BE2C (cell line): ENCODE measurements at regions not wholly inside any gene's neighbourhood (a gene's known extent, or its start where the extent isn't known, plus 50 kb on each side); places are given as distances from the start of the nearest gene placed in this dataset.

ENCODE experiments used
- DNase-seq: peaks from one replicate; pipeline ENCODE4 v3.0.0-alpha.2; 2020
- H3K27me3 ChIP-seq: fragments of 250-450 bp; sonication (Bioruptor Pico); 2 replicates; pipeline ENCODE4 v1.5.1; 2020; ENCODE audit warnings: mild to moderate bottlenecking
- H3K36me3 ChIP-seq: fragments of 250-450 bp; sonication (Bioruptor Pico); 2 replicates; pipeline ENCODE4 v1.5.1; 2020; ENCODE audit warnings: mild to moderate bottlenecking
- H3K4me1 ChIP-seq: fragments of 250-450 bp; sonication (Bioruptor Pico); 2 replicates; pipeline ENCODE4 v1.5.1; 2020
- H3K4me3 ChIP-seq: 2 replicates; pipeline ENCODE4 v1.5.1; 2011; ENCODE audit warnings: low read depth, low read length
- H3K9me3 ChIP-seq: fragments of 250-450 bp; sonication (Bioruptor Pico); 2 replicates; pipeline ENCODE4 v1.5.1; 2020
- TF ChIP-seq, protein P1 (sequence below): IDR thresholded peaks from 2 replicates; pipeline ENCODE4 v1.5.1; 2012; ENCODE audit warnings: mild to moderate bottlenecking, low read depth, low read length

- H3K27me3 ChIP-seq: 0 out of 2 replicates have a peak, but pooled peaks cover 4% of the 10 kb centered on the region
- H3K4me1 ChIP-seq: no peaks in the 10 kb centered on the region
- TF ChIP-seq, protein P1, sequence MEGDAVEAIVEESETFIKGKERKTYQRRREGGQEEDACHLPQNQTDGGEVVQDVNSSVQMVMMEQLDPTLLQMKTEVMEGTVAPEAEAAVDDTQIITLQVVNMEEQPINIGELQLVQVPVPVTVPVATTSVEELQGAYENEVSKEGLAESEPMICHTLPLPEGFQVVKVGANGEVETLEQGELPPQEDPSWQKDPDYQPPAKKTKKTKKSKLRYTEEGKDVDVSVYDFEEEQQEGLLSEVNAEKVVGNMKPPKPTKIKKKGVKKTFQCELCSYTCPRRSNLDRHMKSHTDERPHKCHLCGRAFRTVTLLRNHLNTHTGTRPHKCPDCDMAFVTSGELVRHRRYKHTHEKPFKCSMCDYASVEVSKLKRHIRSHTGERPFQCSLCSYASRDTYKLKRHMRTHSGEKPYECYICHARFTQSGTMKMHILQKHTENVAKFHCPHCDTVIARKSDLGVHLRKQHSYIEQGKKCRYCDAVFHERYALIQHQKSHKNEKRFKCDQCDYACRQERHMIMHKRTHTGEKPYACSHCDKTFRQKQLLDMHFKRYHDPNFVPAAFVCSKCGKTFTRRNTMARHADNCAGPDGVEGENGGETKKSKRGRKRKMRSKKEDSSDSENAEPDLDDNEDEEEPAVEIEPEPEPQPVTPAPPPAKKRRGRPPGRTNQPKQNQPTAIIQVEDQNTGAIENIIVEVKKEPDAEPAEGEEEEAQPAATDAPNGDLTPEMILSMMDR: no peak
- H3K4me3 ChIP-seq: no peak overlapping the region
- no peaks in the 10 kb centered on the region for H3K9me3 ChIP-seq
- no peak for DNase-seq
- H3K36me3 ChIP-seq: no peaks in the 10 kb centered on the region
Measured at GRCh38 chr13:40070357-40070756, 414.9 kb downstream of the COG6 start.

DNA sequence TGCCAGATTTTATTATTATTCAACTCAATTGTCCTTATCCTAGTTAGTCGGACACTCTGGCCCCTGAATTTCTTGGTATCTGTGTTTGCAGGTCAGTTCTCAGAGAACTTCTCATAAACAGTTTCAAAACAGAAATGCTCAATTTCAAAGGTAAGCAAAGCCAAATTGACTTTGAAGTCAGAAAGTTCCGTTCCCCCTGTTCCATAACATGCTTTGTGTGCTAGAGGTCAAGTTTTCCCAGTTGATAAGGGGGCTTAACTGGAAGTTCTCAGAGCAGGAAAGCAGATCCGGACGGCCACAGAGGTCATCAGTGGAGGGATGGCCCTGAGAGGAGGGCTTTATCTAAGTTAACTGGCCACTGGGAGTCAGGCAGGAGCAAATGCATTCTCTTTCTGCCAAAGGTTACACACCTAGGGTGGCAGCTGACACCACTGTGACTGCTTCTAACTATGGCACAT lies 417.2 kb downstream of the COG6 start:
- Histone ChIP-seq H3K4me3 (no peak overlapping the region), H3K36me3 (no peaks in the 10 kb centered on the region)

DNA sequence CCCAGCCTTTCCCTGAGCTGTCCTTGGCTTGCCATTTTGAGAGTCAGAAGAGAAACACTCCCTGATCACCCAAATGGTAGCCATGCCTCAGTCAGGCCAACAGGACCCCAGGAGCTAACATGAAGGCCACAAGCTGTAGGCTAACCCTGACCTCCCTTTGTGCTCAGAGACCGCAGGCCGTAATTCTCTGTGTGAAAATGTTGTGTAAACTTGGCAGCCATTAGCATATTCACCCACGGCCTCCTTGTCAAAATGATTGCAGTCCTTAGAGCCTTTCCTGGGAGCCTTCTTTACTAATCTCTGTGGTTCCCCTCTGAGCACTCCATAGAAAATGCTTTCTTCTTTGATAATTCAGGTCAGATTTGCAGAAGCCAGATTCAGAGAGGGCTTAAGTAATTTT lies 418.9 kb downstream of the COG6 start:
- Histone ChIP-seq H3K4me1 (no peaks in the 10 kb centered on the region), H3K36me3 (no peaks in the 10 kb centered on the region), H3K9me3 (no peaks in the 10 kb centered on the region), H3K27me3 (0 out of 2 replicates have a peak, but pooled peaks cover 4% of the 10 kb centered on the region), H3K4me3 (no peak overlapping the region)
- TF ChIP-seq, protein P1: no peak
- DNase-seq: no peak

More for the DNA sequence above, 417.2 kb downstream of the COG6 start:
- no peaks in the 10 kb centered on the region for H3K4me1 ChIP-seq
- DNase-seq: no peak
- TF ChIP-seq, protein P1: no peak
- H3K27me3 ChIP-seq: 0 out of 2 replicates have a peak, but pooled peaks cover 4% of the 10 kb centered on the region
- H3K9me3 ChIP-seq: no peaks in the 10 kb centered on the region

GRCh38 chr13:40075281-40075680 lies 419.8 kb downstream of the COG6 start:
- H3K27me3 ChIP-seq: 0 out of 2 replicates have a peak, but pooled peaks cover 4% of the 10 kb centered on the region
- no peak for DNase-seq
- TF ChIP-seq, protein P1: no peak
- H3K4me3 ChIP-seq: no peak overlapping the region
- no peaks in the 10 kb centered on the region for H3K4me1 ChIP-seq
- H3K36me3 ChIP-seq: no peaks in the 10 kb centered on the region
- no peaks in the 10 kb centered on the region for H3K9me3 ChIP-seq

DNA sequence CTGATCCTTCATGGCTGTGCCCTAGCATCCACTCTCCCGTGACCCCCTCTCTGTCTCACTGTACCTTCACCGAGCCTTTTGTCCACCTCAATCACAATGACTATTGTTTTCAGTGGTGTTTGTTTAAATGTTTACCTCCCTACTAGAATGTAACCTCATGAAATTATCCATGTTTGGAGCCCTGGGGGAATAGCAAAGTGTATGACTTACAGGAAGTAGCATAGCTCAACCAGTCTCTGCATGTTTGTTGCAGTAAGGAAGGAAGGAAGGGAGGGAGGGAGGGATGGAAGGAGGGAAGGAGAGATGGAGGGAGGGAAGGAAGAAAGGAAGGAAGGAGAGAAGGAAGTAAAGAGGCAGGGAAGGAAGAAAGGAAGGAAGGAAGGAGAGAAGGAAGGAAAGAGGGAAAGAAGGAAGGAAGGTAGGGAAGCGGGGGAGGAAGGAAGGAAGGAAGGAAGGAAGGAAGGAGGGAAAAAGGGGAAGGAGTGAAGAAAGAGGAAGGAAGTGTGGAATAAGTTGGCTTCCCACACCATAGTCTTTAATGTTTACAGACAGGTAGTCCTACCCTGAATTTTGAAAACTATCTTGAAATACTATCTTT lies 421.4 kb downstream of the COG6 start:
- 0 out of 2 replicates have a peak, but pooled peaks cover 4% of the 10 kb centered on the region for H3K27me3 ChIP-seq
- no peak for DNase-seq
- no peaks in the 10 kb centered on the region for H3K9me3 ChIP-seq
- TF ChIP-seq, protein P1: no peak
- H3K4me3 ChIP-seq: no peak overlapping the region
- H3K4me1 ChIP-seq: no peaks in the 10 kb centered on the region
- H3K36me3 ChIP-seq: no peaks in the 10 kb centered on the region

DNA sequence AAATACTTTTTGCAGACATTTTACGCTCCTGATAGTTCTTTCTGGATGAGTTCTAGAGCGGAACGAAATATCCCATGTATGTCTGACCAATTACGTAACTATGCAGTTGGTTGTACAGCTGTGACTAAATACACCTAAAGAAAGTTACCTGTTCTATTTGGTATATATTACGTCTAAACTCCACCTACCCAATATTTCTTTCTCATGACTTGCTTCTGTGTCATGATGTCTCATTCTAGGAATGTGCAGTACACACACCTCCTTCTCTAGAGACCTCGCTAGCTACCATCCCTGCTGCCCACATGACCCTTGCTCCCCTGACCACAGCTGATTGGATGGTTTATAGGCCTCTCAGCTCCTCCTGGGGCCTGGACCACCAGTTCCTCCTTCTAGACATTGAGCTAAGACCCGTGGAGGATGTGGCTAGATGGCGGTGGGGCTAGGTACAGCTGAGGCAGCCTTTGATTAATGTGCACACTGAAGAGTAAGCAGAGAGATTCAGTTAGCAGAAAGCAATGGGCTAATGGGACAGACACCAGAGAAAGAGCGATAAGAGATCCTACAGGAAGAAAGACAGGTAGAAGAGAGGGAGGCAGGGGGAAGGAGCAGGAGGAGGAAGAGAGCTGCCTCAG lies 422.1 kb downstream of the COG6 start:
- no peaks in the 10 kb centered on the region for H3K4me1 ChIP-seq
- no peak for DNase-seq
- TF ChIP-seq, protein P1: no peak
- no peaks in the 10 kb centered on the region for H3K36me3 ChIP-seq
- H3K27me3 ChIP-seq: 0 out of 2 replicates have a peak, but pooled peaks cover 3% of the 10 kb centered on the region
- no peaks in the 10 kb centered on the region for H3K9me3 ChIP-seq
- no peak overlapping the region for H3K4me3 ChIP-seq
